Skeletal muscle cell (primary cell): ENCODE measurements at regions not wholly inside any gene's neighbourhood (a gene's known extent, or its start where the extent isn't known, plus 50 kb on each side); places are given as distances from the start of the nearest gene placed in this dataset.

Source experiments
- DNase-seq: peaks from one replicate; pipeline ENCODE4 v3.0.0-alpha.2; 2010; ENCODE audit warnings: low read depth
- H3K4me3 ChIP-seq: 2 replicates; pipeline ENCODE4 v1.5.1; 2011; ENCODE audit warnings: low read depth, mild to moderate bottlenecking, control low read depth, low read length, moderate library complexity

- DNase-seq, result no peak
- H3K4me3 ChIP-seq, result no peak overlapping the region
Observed at GRCh38 chr2:217065012-217065290, 205.1 kb upstream of the TNP1 start.

GRCh38 chr2:217064234-217065011, 204.6 kb upstream of the TNP1 start:
- no peak overlapping the region for H3K4me3 ChIP-seq
- peak; percentile 92 for DNase-seq

GRCh38 chr2:217063238-217063755, 203.4 kb upstream of the TNP1 start:
- no peak for DNase-seq
- H3K4me3 ChIP-seq, result no peak overlapping the region

GRCh38 chr2:217062768-217063167, 202.9 kb upstream of the TNP1 start:
- H3K4me3 ChIP-seq, result no peak overlapping the region
- no peak for DNase-seq

GRCh38 chr2:217061916-217062505, 202.1 kb upstream of the TNP1 start:
- H3K4me3 ChIP-seq, result no peak overlapping the region
- DNase-seq, result no peak

GRCh38 chr2:217060951-217061547, 201.2 kb upstream of the TNP1 start:
- DNase-seq, result no peak
- H3K4me3 ChIP-seq, result no peak overlapping the region

GRCh38 chr2:217060516-217060915, 200.7 kb upstream of the TNP1 start:
- no peak overlapping the region for H3K4me3 ChIP-seq
- no peak for DNase-seq

GRCh38 chr2:217058791-217059755, 199.2 kb upstream of the TNP1 start:
- no peak for DNase-seq
- H3K4me3 ChIP-seq, result no peak overlapping the region

- H3K4me3 ChIP-seq, result no peak overlapping the region
- DNase-seq, result no peak
Observed at GRCh38 chr2:217057773-217058172, 197.9 kb upstream of the TNP1 start.

GRCh38 chr2:217055624-217056023, 195.8 kb upstream of the TNP1 start:
- DNase-seq, result no peak
- no peak overlapping the region for H3K4me3 ChIP-seq

- DNase-seq, result no peak
- no peak overlapping the region for H3K4me3 ChIP-seq
Observed at GRCh38 chr2:217054791-217055190, 194.9 kb upstream of the TNP1 start.

- DNase-seq, result no peak
- H3K4me3 ChIP-seq, result no peak overlapping the region
Observed at GRCh38 chr2:217052856-217053577, 193.2 kb upstream of the TNP1 start.

- no peak overlapping the region for H3K4me3 ChIP-seq
- DNase-seq, result no peak
Observed at GRCh38 chr2:217051416-217051815, 191.6 kb upstream of the TNP1 start.

- H3K4me3 ChIP-seq, result no peak overlapping the region
- DNase-seq, result no peak
Observed at GRCh38 chr2:217049956-217050355, 190.1 kb upstream of the TNP1 start.

- H3K4me3 ChIP-seq, result no peak overlapping the region
- no peak for DNase-seq
Observed at GRCh38 chr2:217049422-217049821, 189.6 kb upstream of the TNP1 start.

GRCh38 chr2:217048730-217049129, 188.9 kb upstream of the TNP1 start:
- H3K4me3 ChIP-seq, result no peak overlapping the region
- DNase-seq, result no peak

GRCh38 chr2:217047631-217048030, 187.8 kb upstream of the TNP1 start:
- DNase-seq, result no peak
- H3K4me3 ChIP-seq, result no peak overlapping the region

GRCh38 chr2:217047209-217047608, 187.3 kb upstream of the TNP1 start:
- no peak for DNase-seq
- H3K4me3 ChIP-seq, result no peak overlapping the region
